Suppressor macrophage (primary cell): ENCODE measurements at regions not wholly inside any gene's neighbourhood (a gene's known extent, or its start where the extent isn't known, plus 50 kb on each side); places are given as distances from the start of the nearest gene placed in this dataset.

Source experiments
- DNase-seq, 4 experiments: peaks; one replicate each; pipeline ENCODE4 v3.0.0-alpha.2; 2020 to 2022

- DNase-seq: no peak
Measured at GRCh38 chr6:22886650-22887581, 317.6 kb downstream of the HDGFL1 start.

- no peak for DNase-seq
Measured at GRCh38 chr6:22888163-22888752, 318.9 kb downstream of the HDGFL1 start.

- no peak for DNase-seq
Measured at GRCh38 chr6:22891934-22892333, 322.6 kb downstream of the HDGFL1 start.

GRCh38 chr6:22892452-22892851 is 323.1 kb downstream of the HDGFL1 start:
- DNase-seq: peak in 2 of 4 experiments; percentile 16 to 26

- DNase-seq: no peak
Measured at GRCh38 chr6:22896696-22897095, 327.3 kb downstream of the HDGFL1 start.

GRCh38 chr6:22899426-22899825 is 330.1 kb downstream of the HDGFL1 start:
- no peak for DNase-seq

- DNase-seq: no peak
Measured at GRCh38 chr6:22903826-22904225, 334.5 kb downstream of the HDGFL1 start.

GRCh38 chr6:22904431-22904830 is 335.1 kb downstream of the HDGFL1 start:
- no peak for DNase-seq

GRCh38 chr6:22906091-22906549 is 336.8 kb downstream of the HDGFL1 start:
- DNase-seq: no peak

- DNase-seq: no peak
Measured at GRCh38 chr6:22907085-22907484, 337.7 kb downstream of the HDGFL1 start.

GRCh38 chr6:22910370-22910769 is 341.0 kb downstream of the HDGFL1 start:
- DNase-seq: no peak

GRCh38 chr6:22913612-22914011 is 344.2 kb downstream of the HDGFL1 start:
- DNase-seq: no peak

- DNase-seq: no peak
Measured at GRCh38 chr6:22917344-22917743, 348.0 kb downstream of the HDGFL1 start.

- DNase-seq: no peak
Measured at GRCh38 chr6:22921828-22922227, 352.5 kb downstream of the HDGFL1 start.

GRCh38 chr6:22925304-22925835 is 356.0 kb downstream of the HDGFL1 start:
- no peak for DNase-seq

GRCh38 chr6:22925920-22926789 is 356.8 kb downstream of the HDGFL1 start:
- no peak for DNase-seq

- no peak for DNase-seq
Measured at GRCh38 chr6:22926790-22927354, 357.5 kb downstream of the HDGFL1 start.

GRCh38 chr6:22928775-22929174 is 359.4 kb downstream of the HDGFL1 start:
- no peak for DNase-seq

GRCh38 chr6:22929311-22929985 is 360.1 kb downstream of the HDGFL1 start:
- DNase-seq: peak; percentile 21 to 43 (median 25)

- DNase-seq: no peak
Measured at GRCh38 chr6:22940581-22941290, 371.4 kb downstream of the HDGFL1 start.

GRCh38 chr6:22942403-22942802 is 373.0 kb downstream of the HDGFL1 start:
- no peak for DNase-seq
